ENCODE measurements at regions not wholly inside any gene's neighbourhood (a gene's known extent, or its start where the extent isn't known, plus 50 kb on each side); places are given as distances from the start of the nearest gene placed in this dataset.

- no peak for TF ChIP-seq ZFX (IDR thresholded peaks at IDR 0.05)
- no peak for TF ChIP-seq CTCF (conservative IDR thresholded peaks at IDR 0.05)
- H3K27ac ChIP-seq = no peak overlapping the region
Measured at GRCh38 chr5:8981496-8981895, 564.4 kb downstream of the SEMA5A start.

- TF ChIP-seq CTCF (conservative IDR thresholded peaks at IDR 0.05) = no peak
- TF ChIP-seq ZFX (IDR thresholded peaks at IDR 0.05) = no peak
- no peak overlapping the region for H3K27ac ChIP-seq
Measured at GRCh38 chr5:8984386-8984785, 561.5 kb downstream of the SEMA5A start.

Data from C4-2B (cell line).